ENCODE measurements at regions not wholly inside any gene's neighbourhood (a gene's known extent, or its start where the extent isn't known, plus 50 kb on each side); places are given as distances from the start of the nearest gene placed in this dataset.
"Not testable (repeated sequence)": the region's sequence is repeated elsewhere in the genome, so short reads cannot be mapped to it uniquely, and the experiment has no call there.

DNA sequence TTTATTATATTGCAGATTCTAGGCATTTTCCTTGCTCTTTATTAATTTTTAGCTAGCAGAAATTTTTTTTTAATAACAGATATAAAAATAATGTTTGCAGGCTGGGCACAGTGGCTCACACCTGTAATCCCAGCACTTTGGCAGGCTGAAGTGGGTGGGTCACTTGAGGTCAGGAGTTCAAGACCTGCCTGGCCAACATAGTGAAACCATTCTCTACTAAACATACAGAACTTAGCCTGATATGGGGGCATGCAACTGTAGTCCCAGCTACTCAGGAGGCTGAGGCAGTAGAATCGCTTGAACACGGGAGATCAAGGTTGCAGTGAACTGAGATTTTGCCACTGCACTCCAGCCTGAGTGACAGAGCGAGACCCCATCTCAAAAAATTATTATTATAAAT lies 304.6 kb upstream of the KCND2 start:
- not testable (repeated sequence) for DNase-seq

DNA sequence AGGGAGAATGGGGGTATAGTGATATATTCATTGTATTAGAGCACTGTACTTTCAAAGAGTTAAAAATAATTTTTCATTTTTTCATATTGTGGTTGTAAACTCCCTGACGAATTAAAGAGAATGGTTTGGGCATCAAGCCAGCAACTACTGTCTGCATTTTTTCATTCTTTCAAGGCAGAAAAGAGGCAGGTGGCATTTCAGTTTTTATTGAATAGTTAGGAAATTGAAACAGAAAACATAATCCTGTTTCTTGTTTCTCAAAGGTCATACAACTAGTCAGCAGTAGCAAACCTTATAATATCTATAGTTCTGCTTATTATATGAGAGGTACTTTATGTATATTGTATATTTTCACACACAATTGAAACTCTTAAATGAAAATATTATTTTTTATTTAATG lies 303.9 kb upstream of the KCND2 start:
- DNase-seq = no peak

DNA sequence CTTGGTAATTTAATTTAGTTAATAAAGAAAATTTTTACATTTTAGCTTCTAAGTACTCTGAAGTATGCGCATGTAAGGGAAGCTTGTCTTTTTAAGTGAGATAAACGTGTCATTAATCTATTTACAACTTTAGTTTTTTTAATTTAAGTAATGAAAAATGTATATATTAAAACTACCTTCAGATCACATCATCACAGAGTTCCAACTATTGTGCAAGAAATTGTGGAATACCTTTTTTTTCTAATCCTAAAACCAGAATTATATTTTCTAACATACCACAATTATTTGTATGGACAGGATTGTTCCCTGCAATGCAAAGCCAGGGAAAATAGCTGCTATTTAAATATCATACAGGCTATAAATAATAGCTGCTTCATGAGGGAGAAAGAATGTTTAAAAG lies 303.2 kb upstream of the KCND2 start:
- no peak for DNase-seq

- DNase-seq = no peak
Observed at GRCh38 chr7:119974972-119975371, 298.0 kb upstream of the KCND2 start.

DNA sequence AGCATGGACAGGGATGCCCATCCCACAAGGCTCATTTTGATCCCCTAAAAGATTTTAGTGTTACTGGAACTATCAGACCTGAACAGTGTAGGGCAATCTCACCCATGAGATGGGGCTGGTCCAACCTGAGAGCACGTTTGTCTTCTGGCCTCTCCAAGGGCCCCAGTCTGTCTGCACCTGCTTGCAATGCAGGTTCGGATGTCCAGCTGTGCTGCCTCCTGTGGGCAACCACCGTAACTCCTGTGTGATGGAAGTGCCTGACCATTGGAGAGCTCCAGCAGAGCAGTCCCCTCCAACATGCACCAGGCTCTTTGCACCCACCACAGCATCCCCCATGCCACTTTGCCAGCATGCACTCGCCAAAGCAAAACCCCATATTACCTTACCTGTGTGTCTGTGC lies 290.1 kb upstream of the KCND2 start:
- DNase-seq = no peak

DNA sequence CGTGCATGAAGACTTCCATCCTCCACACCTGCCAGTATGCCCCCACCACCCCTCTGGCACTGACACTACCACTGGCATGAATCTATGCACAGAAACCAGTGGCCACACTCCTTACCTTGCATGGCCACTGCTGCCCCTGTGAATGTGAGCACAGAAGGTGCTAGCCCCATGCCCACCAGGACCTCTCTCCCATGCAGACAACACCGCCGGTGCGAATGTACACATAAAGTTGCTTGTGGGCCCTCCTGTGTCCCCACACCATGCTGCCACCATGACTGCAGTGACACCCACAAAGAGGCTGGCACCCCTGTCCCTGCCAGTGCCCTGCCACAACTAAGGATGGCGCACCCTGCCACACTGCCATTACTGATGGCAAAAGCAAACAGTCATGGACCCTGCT lies 289.5 kb upstream of the KCND2 start:
- no peak for DNase-seq

DNA sequence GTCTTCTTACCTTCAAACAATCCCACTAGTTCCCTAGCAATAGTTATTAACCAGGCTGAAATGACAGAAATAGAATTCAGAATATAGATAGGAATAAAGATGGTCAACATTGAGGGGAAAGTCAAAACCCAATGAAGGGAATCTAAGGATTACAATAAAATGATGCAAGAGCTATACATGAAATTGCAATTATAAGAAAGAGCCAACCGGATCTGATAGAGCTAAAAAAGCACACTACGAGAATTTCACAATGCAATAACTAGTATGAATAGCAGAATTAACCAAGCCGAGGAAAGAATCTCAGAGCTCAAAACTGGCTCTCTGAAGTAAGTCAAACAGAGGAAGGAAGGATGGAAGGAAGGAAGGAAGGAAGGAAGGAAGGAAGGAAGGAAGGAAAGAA lies 288.7 kb upstream of the KCND2 start:
- DNase-seq = no peak

DNA sequence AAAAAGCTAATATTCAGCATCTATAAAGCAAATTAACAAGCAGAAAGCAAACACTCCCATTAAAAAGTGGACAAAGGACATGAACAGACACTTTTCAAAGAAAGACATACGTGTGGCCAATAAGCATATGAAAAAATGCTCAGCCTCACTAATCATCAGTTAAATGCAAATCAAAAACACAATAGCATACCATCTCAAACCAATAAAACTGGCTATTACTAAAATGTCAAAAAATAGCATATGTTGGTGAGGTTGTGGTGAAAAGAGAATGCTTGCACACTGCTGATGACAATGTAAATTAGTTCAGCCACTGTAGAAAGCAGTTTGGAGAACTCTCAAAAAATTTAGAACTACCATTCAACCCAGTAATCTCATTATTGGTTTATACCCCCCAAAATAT lies 284.6 kb upstream of the KCND2 start:
- DNase-seq = no peak

DNA sequence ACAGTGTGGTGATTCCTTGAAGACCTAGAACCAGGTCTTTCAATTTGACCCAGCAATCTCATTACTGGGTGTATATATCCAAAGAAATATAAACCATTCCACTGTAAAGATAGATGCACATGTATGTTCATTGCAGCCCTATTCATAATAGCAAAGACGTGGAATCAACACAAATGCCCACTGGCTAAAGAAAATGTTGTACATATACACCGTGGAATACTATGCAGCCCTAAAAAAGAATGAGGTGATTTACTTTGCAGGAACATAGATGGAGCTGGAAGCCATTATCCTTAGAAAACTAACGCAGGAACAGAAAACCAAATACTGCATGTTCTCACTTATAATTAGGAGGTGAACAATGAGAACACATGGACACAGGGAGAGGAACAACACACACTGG lies 278.0 kb upstream of the KCND2 start:
- no peak for DNase-seq

DNA sequence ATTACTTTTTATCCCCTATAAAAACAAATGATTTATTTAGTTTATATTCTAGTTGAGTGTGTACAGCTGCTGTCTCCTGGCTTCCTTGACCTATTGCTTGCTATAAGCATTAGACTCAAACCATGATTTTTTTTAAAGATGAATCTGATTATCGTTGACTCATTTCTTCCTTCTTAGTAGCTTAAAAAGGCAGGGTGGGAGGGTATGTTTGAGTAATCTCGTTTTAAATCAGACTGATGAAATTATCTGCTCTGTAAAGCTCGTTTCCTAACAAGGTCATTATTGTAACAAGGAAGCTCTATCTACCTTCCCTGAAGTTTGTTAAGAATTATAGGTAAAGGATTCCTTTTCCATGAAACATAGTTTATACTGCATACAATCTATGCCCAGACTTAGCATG lies 276.3 kb upstream of the KCND2 start:
- DNase-seq = no peak

DNA sequence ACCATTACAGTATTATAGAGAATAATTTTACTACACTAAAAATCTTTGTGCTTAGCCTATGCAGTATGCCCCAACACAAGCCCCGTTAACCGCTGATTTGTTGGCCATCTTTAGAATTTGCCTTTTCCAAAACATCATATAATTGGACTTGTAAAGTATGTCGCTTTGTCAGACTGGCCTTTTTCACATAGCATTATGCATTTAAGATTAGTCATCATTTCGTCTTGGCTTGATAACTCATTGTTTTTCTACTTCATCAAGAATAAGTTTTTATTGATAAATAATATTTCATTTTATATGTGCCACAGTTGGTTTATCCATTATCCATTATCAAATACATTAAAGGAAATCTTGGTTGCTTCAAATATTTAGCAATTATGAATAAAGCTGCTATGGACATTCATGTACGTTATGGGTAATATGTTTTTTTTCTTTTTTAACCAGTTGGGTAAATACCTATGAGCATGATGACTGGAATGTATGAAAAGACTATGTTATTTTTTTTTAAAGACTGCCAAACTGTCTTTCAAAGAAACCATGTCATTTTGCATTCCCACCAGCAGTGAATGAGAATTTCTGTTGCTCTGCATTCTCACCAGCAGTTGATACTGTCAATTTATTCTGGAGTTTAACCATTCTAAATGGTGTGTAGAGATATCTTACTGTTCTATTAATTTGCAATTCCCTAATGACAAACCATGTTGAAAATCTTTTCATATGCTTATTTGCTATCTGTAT lies 273.1 kb upstream of the KCND2 start:
- DNase-seq = no peak

DNA sequence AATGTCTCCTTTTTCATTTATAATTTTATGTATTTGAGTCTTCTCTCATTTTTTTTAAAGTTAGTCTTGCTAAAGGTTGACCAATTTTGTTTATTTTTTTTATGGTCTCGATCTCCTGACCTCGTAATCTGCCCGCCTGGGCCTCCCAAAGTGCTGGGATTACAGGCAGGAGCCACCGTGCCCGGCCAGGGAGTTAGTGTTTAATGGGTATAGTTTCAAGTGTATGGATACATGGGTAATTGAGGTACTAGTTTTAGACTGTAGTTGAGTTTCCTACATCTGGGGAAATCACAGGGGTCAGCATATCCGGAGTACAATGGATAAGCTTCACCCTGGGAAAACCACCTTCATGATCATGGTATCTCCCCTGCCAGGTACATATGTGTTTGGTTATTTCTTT lies 267.3 kb upstream of the KCND2 start:
- DNase-seq = no peak

DNA sequence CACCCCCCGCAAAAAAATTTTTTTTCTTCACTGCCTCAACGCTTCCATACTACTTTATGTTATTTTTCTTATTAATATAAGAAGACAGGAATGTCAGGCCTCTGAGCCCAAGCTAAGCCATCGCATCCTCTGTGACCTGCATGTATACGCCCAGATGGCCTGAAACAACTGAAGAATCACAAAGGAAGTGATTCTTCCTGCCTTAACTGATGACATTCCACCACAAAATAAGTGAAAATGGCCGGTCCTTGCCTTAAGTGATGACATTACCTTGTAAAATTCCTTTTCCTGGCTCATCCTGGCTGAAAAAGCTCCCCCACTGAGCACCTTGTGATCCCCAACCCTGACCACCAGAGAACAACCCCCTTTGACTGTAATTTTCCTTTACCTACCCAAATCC lies 258.7 kb upstream of the KCND2 start:
- DNase-seq = not testable (repeated sequence)

- DNase-seq = no peak
Observed at GRCh38 chr7:120014925-120015465, 258.0 kb upstream of the KCND2 start.

GRCh38 chr7:120021085-120021484 lies 251.9 kb upstream of the KCND2 start:
- no peak for DNase-seq

GRCh38 chr7:120023494-120024167 lies 249.3 kb upstream of the KCND2 start:
- DNase-seq = no peak

DNA sequence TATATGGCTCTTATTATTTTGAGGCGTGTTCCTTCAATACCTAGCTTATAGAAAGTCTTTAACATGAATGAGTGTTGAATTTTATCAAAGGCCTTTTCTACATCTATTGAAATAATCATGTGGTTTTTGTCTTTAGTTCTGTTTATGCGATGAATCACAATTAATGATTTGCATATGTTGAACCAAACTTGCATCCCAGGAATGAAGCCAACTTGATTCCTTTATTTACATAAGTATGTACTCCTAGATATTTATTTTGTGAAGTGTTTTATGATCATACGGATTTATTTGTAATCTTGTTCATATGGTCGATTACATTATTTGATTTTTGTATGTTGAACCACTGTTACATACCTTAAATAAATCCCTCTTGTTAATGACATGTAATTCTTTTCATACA lies 244.3 kb upstream of the KCND2 start:
- DNase-seq = no peak

GRCh38 chr7:120030876-120031275 lies 242.1 kb upstream of the KCND2 start:
- DNase-seq = no peak

GRCh38 chr7:120033114-120033513 lies 239.9 kb upstream of the KCND2 start:
- DNase-seq = no peak

DNA sequence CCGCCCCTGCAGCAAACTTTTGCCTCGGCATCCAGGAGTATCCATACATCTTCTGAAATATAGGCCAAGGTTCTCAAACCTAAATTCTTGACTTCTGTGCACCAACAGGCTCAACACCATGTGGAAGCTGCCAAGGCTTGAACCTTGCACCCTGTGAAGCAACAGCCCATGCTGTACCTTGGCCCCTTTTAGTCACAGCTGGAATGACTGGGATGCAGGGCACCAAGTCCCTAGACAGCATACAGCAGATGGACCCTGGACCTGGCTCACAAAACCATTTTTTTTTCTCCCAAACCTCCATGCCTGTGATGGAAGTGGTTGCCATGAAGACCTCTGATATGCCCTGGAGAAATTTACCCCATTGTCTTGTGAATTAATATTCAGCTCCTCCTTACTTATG lies 233.8 kb upstream of the KCND2 start:
- DNase-seq = no peak

DNA sequence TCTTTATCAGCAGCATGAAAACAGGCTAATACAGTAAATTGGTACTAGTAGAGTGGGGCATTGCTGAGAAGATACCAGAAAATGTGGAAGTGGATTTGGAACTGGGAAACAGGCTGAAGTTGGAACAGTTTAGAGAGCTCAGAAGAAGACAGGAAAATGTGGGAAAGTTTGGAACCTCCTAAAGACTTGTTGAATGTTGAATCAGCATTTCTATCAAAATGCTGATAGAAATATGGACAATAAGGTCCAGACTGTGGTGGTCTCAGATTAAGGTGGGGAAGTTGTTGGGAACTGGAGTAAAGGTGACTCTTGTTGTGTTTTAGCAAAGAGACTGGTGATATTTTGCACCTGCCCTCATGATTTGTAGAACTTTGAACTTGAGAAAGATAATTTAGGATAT lies 231.2 kb upstream of the KCND2 start:
- DNase-seq = no peak

GRCh38 chr7:120043250-120043649 lies 229.7 kb upstream of the KCND2 start:
- no peak for DNase-seq

DNA sequence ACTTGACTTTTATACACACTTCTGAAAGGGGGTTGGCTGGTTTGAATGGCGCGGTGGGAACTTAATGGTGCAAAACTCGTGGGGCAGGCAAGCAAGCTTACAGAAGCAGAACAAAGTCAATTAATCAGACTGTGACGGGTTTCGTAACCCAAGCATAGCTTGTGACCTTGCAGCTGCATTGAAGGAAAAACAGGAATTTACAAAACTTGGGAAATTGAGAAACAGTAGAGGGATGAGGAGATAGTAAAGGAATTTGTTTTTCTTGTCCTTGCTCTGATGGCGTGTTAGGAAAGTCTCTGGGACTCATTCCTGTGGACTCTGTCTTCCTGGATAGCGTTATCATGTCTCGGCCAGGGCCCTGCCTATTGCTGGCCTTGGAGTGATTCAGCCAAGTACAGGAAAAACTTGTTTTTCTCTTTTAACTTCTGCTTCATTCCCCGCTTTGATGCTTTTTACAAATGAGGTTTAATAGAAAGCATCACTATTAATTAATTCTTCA lies 220.0 kb upstream of the KCND2 start:
- DNase-seq = no peak

GRCh38 chr7:120053390-120053961 lies 219.5 kb upstream of the KCND2 start:
- DNase-seq = no peak
